GM12892 (cell line): ENCODE measurements at regions not wholly inside any gene's neighbourhood (a gene's known extent, or its start where the extent isn't known, plus 50 kb on each side); places are given as distances from the start of the nearest gene placed in this dataset.

Experiments
- POLR2A ChIP-seq: IDR thresholded peaks from 2 replicates; pipeline ENCODE4 v1.6.1; 2011; ENCODE audit warnings: low read depth, low read length, control low read depth
- POLR2AphosphoS5 ChIP-seq: IDR thresholded peaks from 2 replicates; pipeline ENCODE4 v1.6.1; 2011; ENCODE audit warnings: low read depth, low read length, control low read depth

DNA sequence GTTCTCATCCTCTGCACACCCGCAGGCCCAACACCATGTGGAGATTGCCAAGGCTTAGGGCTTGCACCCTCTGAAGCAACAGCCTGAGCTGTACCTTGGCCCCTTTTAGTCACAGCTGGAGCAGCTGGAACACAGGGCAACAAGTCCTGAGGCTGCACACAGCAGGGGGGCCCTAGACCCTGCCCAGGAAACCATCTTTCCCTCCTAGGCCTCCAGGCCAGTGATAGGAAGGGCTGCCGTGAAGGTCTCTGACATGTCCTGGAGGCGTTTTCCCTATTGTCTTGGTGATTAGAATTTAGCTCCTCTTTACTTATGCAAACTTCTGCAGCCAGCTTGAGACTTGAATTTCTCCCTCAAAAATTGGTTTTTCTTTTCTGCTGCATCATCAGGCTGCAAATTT is 373.5 kb upstream of the CLEC14A start:
- TF ChIP-seq POLR2A (no peak), POLR2AphosphoS5 (no peak)
